ENCODE measurements at regions not wholly inside any gene's neighbourhood (a gene's known extent, or its start where the extent isn't known, plus 50 kb on each side); places are given as distances from the start of the nearest gene placed in this dataset.

- no peaks in the 10 kb centered on the region for H3K9me1 ChIP-seq (ENCODE audit: insufficient read depth, low read length)
- H3K18ac ChIP-seq (ENCODE audit: low read depth, low read length): no peak overlapping the region
- H3K56ac ChIP-seq (ENCODE audit: extremely low read depth, insufficient read depth, low read length): no peak overlapping the region
- no peak overlapping the region for H2AK5ac ChIP-seq (ENCODE audit: low read depth, low read length)
- ChIA-PET CTCF (no interaction called here), POLR2A (ENCODE audit: unreplicated experiment) (no interaction called here)
- intact Hi-C loops (cut with micrococcal nuclease): no loop called here
- H3K79me1 ChIP-seq (ENCODE audit: low read depth in 1 of 2, low read length in 2 of 2): no peaks in the 10 kb centered on the region
- no peaks in the 10 kb centered on the region for H3K27me3 ChIP-seq (ENCODE audit: control insufficient read depth, insufficient read depth, low read length)
- no peak overlapping the region for H2BK5ac ChIP-seq (ENCODE audit: low read depth, low read length, poor library complexity, severe bottlenecking)
- BruUV-seq (replicated peaks): no TSS peak
- no peak overlapping the region for H2BK20ac ChIP-seq (ENCODE audit: low read depth, low read length)
- dilution Hi-C loops (cut with HindIII; ENCODE audit: low sequenced_read_pairs, unreplicated experiment): no loop called here
- no peak overlapping the region for H4K91ac ChIP-seq (ENCODE audit: insufficient read depth, low read depth, low read length)
- no peak overlapping the region for H2AK9ac ChIP-seq (replicated peaks; ENCODE audit: low read depth, low read length, poor library complexity)
- no peak overlapping the region for H3K9ac ChIP-seq (ENCODE audit: low read depth, low read length)
- no peak overlapping the region for H3K4ac ChIP-seq (ENCODE audit: low read depth, low read length)
- no peak overlapping the region for H3K4me3 ChIP-seq (ENCODE audit: insufficient read depth, low read depth, low read length)
- no peak for DNase-seq
- no peaks in the 10 kb centered on the region for H3K36me3 ChIP-seq (ENCODE audit: control insufficient read depth, insufficient read depth, low read length)
- H3K4me2 ChIP-seq (ENCODE audit: low read depth, low read length): no peak overlapping the region
- H2BK15ac ChIP-seq (ENCODE audit: low read depth, low read length): no peak overlapping the region
- no peak overlapping the region for H3K27ac ChIP-seq (ENCODE audit: insufficient read depth, low read length)
- H3K23ac ChIP-seq (ENCODE audit: low read depth, low read length): no peak overlapping the region
- ATAC-seq (ENCODE audit: low read depth): no peak
- H3K9me3 ChIP-seq (ENCODE audit: control insufficient read depth, insufficient read depth, low read length): peaks cover 4% of the 10 kb centered on the region
- H2BK120ac ChIP-seq (ENCODE audit: low read depth, low read length): no peak overlapping the region
- no peaks in the 10 kb centered on the region for H4K20me1 ChIP-seq (ENCODE audit: insufficient read depth, low read length)
- H4K5ac ChIP-seq (ENCODE audit: low read depth, low read length): no peak overlapping the region
- no peak overlapping the region for H4K8ac ChIP-seq (ENCODE audit: low read depth in 2 of 2, low read length in 2 of 2)
- no peaks in the 10 kb centered on the region for H3K4me1 ChIP-seq (ENCODE audit: control insufficient read depth, insufficient read depth, low read length)
- H3K14ac ChIP-seq (replicated peaks; ENCODE audit: low read depth, low read length): no peak overlapping the region
- in situ Hi-C loops (cut with MboI; ENCODE audit: low sequenced_read_pairs): no loop called here
- no peak for TF ChIP-seq FOS (IDR thresholded peaks at IDR 0.05; ENCODE audit: low read depth, low read length)
- no peak for TF ChIP-seq CHD1 (IDR thresholded peaks at IDR 0.05; ENCODE audit: low read depth, low read length)
- TF ChIP-seq NFE2L2 (IDR thresholded peaks at IDR 0.05; ENCODE audit: low read depth, low read length): no peak
- no peak for TF ChIP-seq RFX5 (IDR thresholded peaks at IDR 0.05; ENCODE audit: low read depth, low read length)
- no peak for TF ChIP-seq BHLHE40 (IDR thresholded peaks at IDR 0.05; ENCODE audit: low read depth, low read length)
- TF ChIP-seq, protein P1, sequence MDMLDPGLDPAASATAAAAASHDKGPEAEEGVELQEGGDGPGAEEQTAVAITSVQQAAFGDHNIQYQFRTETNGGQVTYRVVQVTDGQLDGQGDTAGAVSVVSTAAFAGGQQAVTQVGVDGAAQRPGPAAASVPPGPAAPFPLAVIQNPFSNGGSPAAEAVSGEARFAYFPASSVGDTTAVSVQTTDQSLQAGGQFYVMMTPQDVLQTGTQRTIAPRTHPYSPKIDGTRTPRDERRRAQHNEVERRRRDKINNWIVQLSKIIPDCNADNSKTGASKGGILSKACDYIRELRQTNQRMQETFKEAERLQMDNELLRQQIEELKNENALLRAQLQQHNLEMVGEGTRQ (IDR thresholded peaks at IDR 0.05; ENCODE audit: low read depth, low read length): no peak
- TF ChIP-seq CTCF (conservative IDR thresholded peaks at IDR 0.05; ENCODE audit: low read depth, low read length): no peak
- no peak for TF ChIP-seq RAD21 (IDR thresholded peaks at IDR 0.05; ENCODE audit: low read length)
- TF ChIP-seq ELK1 (IDR thresholded peaks at IDR 0.05; ENCODE audit: borderline replicate concordance, low read depth, low read length): no peak
- TF ChIP-seq MAZ (IDR thresholded peaks at IDR 0.05; ENCODE audit: borderline replicate concordance, low read depth, low read length): no peak
- TF ChIP-seq MXI1 (IDR thresholded peaks at IDR 0.05; ENCODE audit: borderline replicate concordance, low read depth, low read length): no peak
- TF ChIP-seq MAFK (IDR thresholded peaks at IDR 0.05; ENCODE audit: low read depth, low read length): no peak
- TF ChIP-seq SMC3 (IDR thresholded peaks at IDR 0.05; ENCODE audit: low read depth, low read length): no peak
- TF ChIP-seq RCOR1 (IDR thresholded peaks at IDR 0.05; ENCODE audit: insufficient replicate concordance, low read length): no peak
- TF ChIP-seq CEBPB (IDR thresholded peaks at IDR 0.05; ENCODE audit: low read depth, low read length): no peak
- no peak for TF ChIP-seq POLR2A (IDR thresholded peaks at IDR 0.05; ENCODE audit: low read depth, low read length)
- no peak overlapping the region for H2AFZ ChIP-seq (replicated peaks; ENCODE audit: low read length, poor library complexity)
Measured at GRCh38 chr15:24777307-24777706, 101.7 kb downstream of the NPAP1 start.

Measured in IMR-90 (cell line).